SK-N-SH treated with all-trans-retinoic acid at 6 μM for 48 hours (cell line): ENCODE measurements at regions not wholly inside any gene's neighbourhood (a gene's known extent, or its start where the extent isn't known, plus 50 kb on each side); places are given as distances from the start of the nearest gene placed in this dataset.

Source experiments
- ATAC-seq: fragments of 200-7000 bp; cut with Tn5 transposase; 3 replicates; pipeline ENCODE4 v1.9.1; 2020; ENCODE audit warnings: mild to moderate bottlenecking, moderate library complexity
- ARNTL ChIP-seq: fragments of 450-650 bp; formaldehyde crosslinking; IDR thresholded peaks from 2 replicates; pipeline ENCODE4 v1.5.0; 2020; ENCODE audit warnings: low read depth, mild to moderate bottlenecking, moderate library complexity, borderline replicate concordance
- BACH2 ChIP-seq: fragments of 250-450 bp; sonication (Bioruptor Pico); IDR thresholded peaks from 2 replicates; pipeline ENCODE4 v1.9.0; 2021; ENCODE audit warnings: mild to moderate bottlenecking, borderline replicate concordance
- CREB5 ChIP-seq: fragments of 250-450 bp; sonication (Bioruptor Pico); IDR thresholded peaks from 2 replicates; pipeline ENCODE4 v1.5.1; 2020; ENCODE audit warnings: low read depth, mild to moderate bottlenecking, moderate library complexity
- ESRRG ChIP-seq: fragments of 250-450 bp; sonication (Bioruptor Pico); IDR thresholded peaks from 2 replicates; pipeline ENCODE4 v1.6.1; 2021; ENCODE audit warnings: mild to moderate bottlenecking
- GLIS3 ChIP-seq: fragments of 250-450 bp; sonication (Bioruptor Pico); IDR thresholded peaks from 2 replicates; pipeline ENCODE4 v1.5.0; 2020; ENCODE audit warnings: mild to moderate bottlenecking, moderate library complexity
- ISL1 ChIP-seq: fragments of 250-450 bp; sonication (Bioruptor Pico); IDR thresholded peaks from 2 replicates; pipeline ENCODE4 v2.1.2; 2022; ENCODE audit warnings: mild to moderate bottlenecking, moderate library complexity
- OSR1 ChIP-seq: fragments of 250-450 bp; sonication (Bioruptor Pico); IDR thresholded peaks from 2 replicates; pipeline ENCODE4 v1.8.0; 2022; ENCODE audit warnings: moderate library complexity, mild to moderate bottlenecking, inconsistent platforms
- PPARA ChIP-seq: fragments of 250-450 bp; sonication (Bioruptor Pico); IDR thresholded peaks from 2 replicates; pipeline ENCODE4 v1.5.0; 2020; ENCODE audit warnings: mild to moderate bottlenecking, borderline replicate concordance
- SNAI2 ChIP-seq: fragments of 250-450 bp; sonication (Bioruptor Pico); IDR thresholded peaks from 2 replicates; pipeline ENCODE4 v1.5.0; 2020; ENCODE audit warnings: mild to moderate bottlenecking, moderate library complexity
- TCF4 ChIP-seq: fragments of 250-450 bp; sonication (Bioruptor Pico); IDR thresholded peaks from 2 replicates; pipeline ENCODE4 v1.8.0; 2021; ENCODE audit warnings: mild to moderate bottlenecking, moderate library complexity, borderline replicate concordance
- TOX ChIP-seq: fragments of 250-450 bp; sonication (Bioruptor Pico); IDR thresholded peaks from 2 replicates; pipeline ENCODE4 v1.8.0; 2021; ENCODE audit warnings: mild to moderate bottlenecking, moderate library complexity, borderline replicate concordance
- TSHZ2 ChIP-seq: fragments of 250-450 bp; sonication (Bioruptor Pico); IDR thresholded peaks from 2 replicates; pipeline ENCODE4 v1.5.0; 2020; ENCODE audit warnings: mild to moderate bottlenecking, moderate library complexity
- ZC3H10 ChIP-seq: fragments of 250-450 bp; sonication (Bioruptor Pico); IDR thresholded peaks from 2 replicates; pipeline ENCODE4 v1.5.1; 2021; ENCODE audit warnings: mild to moderate bottlenecking, moderate library complexity
- ZFP3 ChIP-seq: fragments of 250-450 bp; sonication (Bioruptor Pico); IDR thresholded peaks from 2 replicates; pipeline ENCODE4 v1.5.0; 2020; ENCODE audit warnings: mild to moderate bottlenecking, moderate library complexity
- ZFP30 ChIP-seq: fragments of 450-650 bp; formaldehyde crosslinking; IDR thresholded peaks from 2 replicates; pipeline ENCODE4 v1.5.0; 2022; ENCODE audit warnings: mild to moderate bottlenecking, moderate library complexity
- ZNF565 ChIP-seq: fragments of 450-650 bp; formaldehyde crosslinking; conservative IDR thresholded peaks from 2 replicates; pipeline ENCODE4 v1.5.0; 2020; ENCODE audit warnings: low read depth, mild to moderate bottlenecking, moderate library complexity
- ZNF70 ChIP-seq: fragments of 450-650 bp; formaldehyde crosslinking; IDR thresholded peaks from 2 replicates; pipeline ENCODE4 v1.5.0; 2020; ENCODE audit warnings: mild to moderate bottlenecking, moderate library complexity
- ZNF8 ChIP-seq: fragments of 450-650 bp; formaldehyde crosslinking; IDR thresholded peaks from 2 replicates; pipeline ENCODE4 v1.5.0; 2020; ENCODE audit warnings: mild to moderate bottlenecking, moderate library complexity
- TF ChIP-seq, protein P1 (sequence below): fragments of 250-450 bp; sonication (Bioruptor Pico); IDR thresholded peaks from 2 replicates; pipeline ENCODE4 v1.8.0; 2021; ENCODE audit warnings: low read depth, mild to moderate bottlenecking, moderate library complexity, borderline replicate concordance

DNA sequence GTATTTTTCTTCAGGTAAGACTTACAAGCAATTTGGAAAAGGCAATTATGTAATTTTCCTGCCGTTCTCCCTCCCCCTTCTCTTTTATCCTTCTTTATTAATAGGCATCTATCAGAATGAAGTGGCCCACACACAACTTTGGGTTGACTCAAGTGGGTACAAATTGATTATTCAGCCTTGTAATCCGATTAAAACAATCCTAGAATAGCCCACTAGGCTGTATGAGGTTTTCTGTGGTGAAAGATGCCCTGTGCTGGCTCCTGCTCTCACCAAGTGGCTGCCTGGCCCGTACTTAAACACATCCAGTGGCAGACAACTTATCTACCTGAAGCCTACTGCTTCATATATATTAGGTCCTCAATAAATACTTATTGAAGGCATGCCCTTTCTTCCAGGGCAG lies 177.3 kb upstream of the C9orf72 start:
- ATAC-seq: no peak
- TF ChIP-seq ZNF8 (CRISPR knock-in tag) (no peak), TCF4 (CRISPR knock-in tag) (no peak), ZNF70 (CRISPR knock-in tag) (no peak)

DNA sequence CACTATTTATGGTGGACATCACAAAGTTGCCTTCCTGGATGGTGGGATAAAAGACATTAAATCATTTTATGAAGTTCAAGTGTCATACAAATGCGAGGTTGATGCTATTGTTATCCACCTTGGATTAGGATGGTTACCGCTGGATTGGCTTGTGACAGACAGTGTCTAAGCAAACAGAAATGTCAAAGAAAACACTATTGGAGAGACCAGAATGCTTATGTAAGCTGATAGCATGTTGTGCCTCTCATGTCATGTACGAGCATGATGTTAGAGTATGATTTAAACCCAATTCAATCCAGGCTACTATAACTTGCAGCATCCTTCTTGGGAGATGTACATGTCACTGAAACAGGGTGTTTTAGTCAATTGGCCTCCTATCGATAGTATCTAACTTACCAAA lies 178.8 kb upstream of the C9orf72 start:
- ATAC-seq: no peak
- TF ChIP-seq ZNF70 (CRISPR knock-in tag) (no peak), TOX (CRISPR knock-in tag) (no peak), CREB5 (CRISPR knock-in tag) (no peak), ISL1 (CRISPR knock-in tag) (no peak), GLIS3 (no peak), ZFP30 (no peak), SNAI2 (CRISPR knock-in tag) (no peak), TSHZ2 (CRISPR knock-in tag) (no peak), ZNF8 (CRISPR knock-in tag) (no peak), PPARA (CRISPR knock-in tag) (no peak), ZC3H10 (CRISPR knock-in tag) (no peak)
- TF ChIP-seq, protein P1, sequence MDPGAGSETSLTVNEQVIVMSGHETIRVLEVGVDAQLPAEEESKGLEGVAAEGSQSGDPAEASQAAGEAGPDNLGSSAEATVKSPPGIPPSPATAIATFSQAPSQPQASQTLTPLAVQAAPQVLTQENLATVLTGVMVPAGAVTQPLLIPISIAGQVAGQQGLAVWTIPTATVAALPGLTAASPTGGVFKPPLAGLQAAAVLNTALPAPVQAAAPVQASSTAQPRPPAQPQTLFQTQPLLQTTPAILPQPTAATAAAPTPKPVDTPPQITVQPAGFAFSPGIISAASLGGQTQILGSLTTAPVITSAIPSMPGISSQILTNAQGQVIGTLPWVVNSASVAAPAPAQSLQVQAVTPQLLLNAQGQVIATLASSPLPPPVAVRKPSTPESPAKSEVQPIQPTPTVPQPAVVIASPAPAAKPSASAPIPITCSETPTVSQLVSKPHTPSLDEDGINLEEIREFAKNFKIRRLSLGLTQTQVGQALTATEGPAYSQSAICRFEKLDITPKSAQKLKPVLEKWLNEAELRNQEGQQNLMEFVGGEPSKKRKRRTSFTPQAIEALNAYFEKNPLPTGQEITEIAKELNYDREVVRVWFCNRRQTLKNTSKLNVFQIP (CRISPR knock-in tag): no peak

- ATAC-seq: no peak
- TF ChIP-seq ARNTL (no peak), OSR1 (CRISPR knock-in tag) (no peak)
Observed at GRCh38 chr9:27755846-27756245, 182.6 kb upstream of the C9orf72 start.

GRCh38 chr9:27756418-27756817 lies 183.1 kb upstream of the C9orf72 start:
- no peak for ATAC-seq
- TF ChIP-seq CREB5 (CRISPR knock-in tag) (no peak), TSHZ2 (CRISPR knock-in tag) (no peak), ZNF565 (no peak), ZFP3 (CRISPR knock-in tag) (no peak)

- no peak for ATAC-seq
- TF ChIP-seq TOX (CRISPR knock-in tag) (no peak), OSR1 (CRISPR knock-in tag) (no peak), ZNF565 (no peak), ESRRG (CRISPR knock-in tag) (no peak), CREB5 (CRISPR knock-in tag) (no peak), BACH2 (CRISPR knock-in tag) (no peak), GLIS3 (no peak), SNAI2 (CRISPR knock-in tag) (no peak), ARNTL (no peak), ZC3H10 (CRISPR knock-in tag) (no peak)
- TF ChIP-seq, protein P1 (CRISPR knock-in tag): no peak
Observed at GRCh38 chr9:27763831-27764230, 190.6 kb upstream of the C9orf72 start.
